GM19397 (cell line): ENCODE measurements at regions not wholly inside any gene's neighbourhood (a gene's known extent, or its start where the extent isn't known, plus 50 kb on each side); places are given as distances from the start of the nearest gene placed in this dataset.
"Not testable (repeated sequence)": the region's sequence is repeated elsewhere in the genome, so short reads cannot be mapped to it uniquely, and the experiment has no call there.

Source experiments
- ATAC-seq: cut with Tn5 transposase; IDR thresholded peaks from one replicate; pipeline ENCODE4 v1.9.1; 2021; ENCODE audit warnings: mild to moderate bottlenecking, moderate library complexity; ENCODE audit not compliant: unreplicated experiment

DNA sequence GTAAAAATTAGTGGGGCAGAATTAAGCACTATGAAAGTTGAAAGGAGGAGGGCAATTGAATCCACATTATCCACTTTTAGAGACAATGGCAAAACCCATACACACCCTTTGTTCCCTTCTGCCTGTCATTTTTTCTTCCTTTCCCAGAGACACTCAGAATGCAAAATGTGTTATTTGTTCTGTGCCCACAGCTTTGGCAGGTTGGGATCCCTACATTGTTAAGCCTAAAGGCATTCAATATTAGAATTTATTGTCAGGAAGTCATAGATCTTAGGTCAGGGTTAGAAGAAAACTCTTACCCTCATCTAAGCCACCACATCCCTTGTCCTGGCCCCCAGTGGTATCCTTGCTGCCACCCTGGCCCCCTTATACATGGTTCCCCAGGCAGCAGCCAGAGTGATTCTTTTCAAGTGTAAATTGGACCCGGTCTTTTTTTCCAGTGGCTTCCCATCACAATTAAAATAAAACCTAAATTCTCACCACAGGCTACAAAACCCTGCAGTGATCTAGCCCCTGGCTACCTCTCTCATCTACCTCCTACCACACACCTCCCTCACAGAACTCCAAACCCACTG lies 470.1 kb upstream of the ATP11B start:
- ATAC-seq: no peak

DNA sequence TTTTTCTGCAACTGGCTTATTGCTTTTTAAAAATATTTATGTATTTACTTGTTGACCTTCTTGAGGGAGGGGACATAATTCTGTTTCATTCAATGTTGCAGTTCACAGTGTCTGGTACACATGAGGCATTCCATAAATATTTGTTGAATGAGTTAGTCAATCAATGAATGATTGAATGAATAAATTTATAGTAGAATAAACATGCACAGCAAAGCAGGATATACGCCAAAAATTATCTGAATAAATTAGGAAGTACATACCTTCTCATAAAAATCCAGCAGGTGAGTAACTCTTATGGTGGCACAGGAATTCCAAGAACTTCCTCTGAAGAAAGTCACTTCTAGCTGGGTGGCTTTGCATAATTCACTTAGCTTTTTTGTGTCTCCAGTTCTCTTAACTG lies 469.4 kb upstream of the ATP11B start:
- no peak for ATAC-seq

GRCh38 chr3:182325213-182325950 lies 467.9 kb upstream of the ATP11B start:
- no peak for ATAC-seq

GRCh38 chr3:182327196-182327681 lies 466.1 kb upstream of the ATP11B start:
- no peak for ATAC-seq

GRCh38 chr3:182330646-182331045 lies 462.7 kb upstream of the ATP11B start:
- no peak for ATAC-seq

DNA sequence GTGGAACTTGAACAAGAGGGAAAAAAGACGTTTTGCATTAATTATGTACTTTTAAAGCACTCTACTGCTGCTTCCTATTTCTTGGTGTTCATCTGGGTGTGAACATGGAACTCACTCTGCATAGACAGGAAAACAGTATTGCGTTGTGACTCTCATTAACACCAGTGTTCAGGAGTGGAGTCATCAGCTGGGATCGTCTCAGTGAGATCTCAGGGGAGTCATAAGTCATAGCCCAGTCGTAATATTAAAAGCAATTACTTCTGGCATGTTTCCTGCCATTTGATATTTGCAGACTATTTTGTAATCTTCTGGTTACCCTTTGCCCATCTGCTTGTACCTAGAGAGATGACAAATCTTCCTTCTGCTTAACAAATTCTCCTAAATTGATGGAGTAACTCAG lies 462.0 kb upstream of the ATP11B start:
- ATAC-seq: no peak

- ATAC-seq: no peak
Observed at GRCh38 chr3:182342252-182342651, 451.1 kb upstream of the ATP11B start.

DNA sequence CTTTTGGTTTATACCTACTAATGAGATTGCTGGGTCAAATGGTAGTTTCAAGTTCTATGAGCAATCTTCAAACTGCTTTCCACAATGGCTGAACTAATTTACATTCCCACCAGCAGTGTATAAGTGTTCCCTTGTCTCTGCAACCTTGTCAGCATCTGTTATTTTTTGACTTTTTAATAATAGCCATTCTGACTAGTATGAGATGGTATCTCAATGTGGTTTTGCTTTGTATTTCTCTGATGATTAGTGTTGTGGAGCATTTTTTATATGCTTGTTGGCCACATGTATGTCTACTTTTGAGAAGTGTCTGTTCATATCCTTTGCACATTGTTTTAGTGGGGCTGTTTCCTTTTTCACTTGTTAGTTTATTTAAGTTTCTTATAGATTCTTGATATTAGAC lies 449.3 kb upstream of the ATP11B start:
- ATAC-seq: not testable (repeated sequence)

DNA sequence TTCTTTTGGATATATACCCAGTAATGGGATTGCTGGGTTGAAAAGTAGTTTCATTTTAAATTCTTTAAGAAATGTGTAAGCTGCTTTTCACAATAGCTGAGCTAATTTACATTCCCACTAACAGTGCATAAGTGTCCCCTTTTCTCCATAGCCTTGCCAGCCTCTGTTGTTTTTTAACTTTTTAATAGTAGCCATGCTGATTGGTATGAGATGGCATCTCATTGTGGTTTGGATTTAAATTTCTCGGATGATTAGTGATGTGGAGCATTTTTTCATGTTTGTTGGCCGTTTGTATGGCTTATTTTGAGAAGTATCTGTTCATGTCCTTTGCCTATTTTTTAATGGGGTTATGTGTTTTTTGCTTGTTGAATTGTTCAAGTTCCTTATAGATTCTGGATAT lies 444.3 kb upstream of the ATP11B start:
- ATAC-seq: no peak

DNA sequence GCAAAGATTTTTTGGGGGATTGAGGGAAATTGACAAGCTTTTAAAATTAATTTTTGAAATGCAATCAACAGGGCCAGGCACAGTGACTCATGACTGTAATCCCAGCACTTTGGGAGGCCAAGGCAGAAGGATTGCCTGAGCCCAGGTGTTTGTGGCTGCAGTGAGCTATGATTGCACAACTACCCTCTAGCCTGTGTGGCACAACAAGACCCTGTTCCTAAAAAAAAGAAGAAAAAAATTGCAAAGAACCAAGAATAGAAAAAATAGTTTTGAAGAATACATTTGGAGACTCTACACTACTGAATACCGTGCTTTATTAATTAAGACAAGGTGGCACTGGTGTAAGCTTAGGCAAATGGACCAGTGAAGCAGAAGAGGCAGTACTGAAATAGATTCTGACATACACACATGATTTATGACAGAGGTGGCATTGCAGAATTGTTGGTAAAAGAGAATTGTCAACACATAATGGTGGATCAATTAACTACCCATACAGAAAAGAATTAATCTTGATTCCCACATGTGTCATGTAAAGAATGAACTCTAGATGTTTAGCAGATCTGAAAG lies 443.3 kb upstream of the ATP11B start:
- ATAC-seq: no peak

DNA sequence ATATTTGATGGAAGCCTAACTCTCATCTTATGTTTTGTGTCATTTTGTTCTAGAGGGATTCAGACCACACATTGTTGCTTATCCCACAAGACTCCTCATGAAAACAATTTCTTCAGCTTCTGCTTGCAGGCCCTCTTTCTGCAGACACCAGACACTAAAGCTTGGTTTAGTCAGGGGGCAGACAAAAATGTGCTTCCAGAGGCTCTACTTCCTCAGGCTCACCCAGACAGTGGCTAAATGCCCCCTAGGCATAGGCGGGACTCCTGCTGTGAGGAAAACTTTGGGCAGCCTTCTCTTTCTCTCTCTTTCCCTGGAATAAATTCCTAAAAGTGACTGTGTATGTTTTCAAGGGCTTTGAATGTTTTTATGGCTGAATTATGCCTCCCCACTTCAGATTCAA lies 435.4 kb upstream of the ATP11B start:
- ATAC-seq: no peak

DNA sequence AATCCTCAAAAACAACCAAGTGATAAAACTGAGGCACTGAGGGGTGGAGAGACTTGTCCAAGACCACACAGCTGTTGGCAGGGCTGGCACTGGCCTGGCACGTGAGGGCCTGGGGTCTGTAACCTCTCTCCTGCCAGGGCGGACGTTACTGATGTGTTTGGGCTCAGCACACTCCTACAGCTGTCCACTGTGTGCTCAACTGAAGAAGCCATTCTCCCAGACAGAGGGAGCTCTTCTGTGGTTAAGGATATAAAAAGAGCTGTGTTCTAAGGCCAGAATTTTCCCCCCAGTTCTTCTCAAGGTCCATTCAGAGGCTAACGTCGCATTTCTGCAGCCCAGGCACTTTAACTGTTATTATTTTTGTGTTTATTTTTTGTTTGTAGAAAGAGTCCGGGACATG lies 429.0 kb upstream of the ATP11B start:
- no peak for ATAC-seq

DNA sequence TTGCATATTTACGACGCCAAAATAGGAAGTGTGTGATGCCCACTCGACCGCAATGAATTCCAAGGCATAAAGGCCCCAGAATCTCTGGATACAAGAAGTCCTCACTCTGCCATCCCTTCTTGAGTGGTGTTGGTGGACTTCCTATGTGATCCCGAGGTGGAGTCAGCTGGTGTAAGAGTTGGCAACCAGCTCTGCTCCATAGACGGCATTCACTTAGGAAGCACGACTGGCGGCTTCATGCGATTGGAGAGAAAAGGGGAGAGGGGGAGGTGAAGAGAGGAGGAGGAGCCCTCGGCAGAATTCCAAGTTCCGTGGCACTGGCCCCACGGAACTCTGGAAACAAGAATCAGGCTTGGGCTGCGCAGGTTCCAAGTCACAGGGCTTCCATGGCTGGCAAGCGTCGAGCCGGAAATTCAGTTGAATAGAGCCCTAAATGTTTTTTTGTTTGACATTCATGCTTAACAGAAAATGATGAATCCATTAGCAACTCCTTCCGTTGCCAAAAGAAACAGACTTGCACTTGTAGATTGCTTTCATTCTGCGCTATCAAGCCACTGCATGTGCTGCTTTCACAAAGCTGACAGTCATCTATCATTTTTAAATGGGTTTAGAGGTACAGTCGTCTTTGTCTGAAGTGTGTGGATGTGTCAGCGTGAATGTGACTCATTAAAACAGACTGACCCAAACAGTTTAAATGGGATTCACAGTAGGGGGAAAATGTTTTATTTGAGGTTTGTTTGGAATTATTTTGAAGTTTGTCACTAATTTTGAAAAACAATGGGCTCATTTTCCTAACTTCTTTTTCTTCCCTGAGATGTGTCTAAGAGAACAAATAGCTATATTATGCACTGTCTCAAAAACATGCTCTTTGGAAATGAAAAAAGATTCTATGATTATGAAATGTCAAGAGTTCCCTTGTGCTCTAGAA lies 428.3 kb upstream of the ATP11B start:
- no peak for ATAC-seq

GRCh38 chr3:182366746-182367145 lies 426.6 kb upstream of the ATP11B start:
- no peak for ATAC-seq

- ATAC-seq: no peak
Observed at GRCh38 chr3:182369861-182370260, 423.4 kb upstream of the ATP11B start.

DNA sequence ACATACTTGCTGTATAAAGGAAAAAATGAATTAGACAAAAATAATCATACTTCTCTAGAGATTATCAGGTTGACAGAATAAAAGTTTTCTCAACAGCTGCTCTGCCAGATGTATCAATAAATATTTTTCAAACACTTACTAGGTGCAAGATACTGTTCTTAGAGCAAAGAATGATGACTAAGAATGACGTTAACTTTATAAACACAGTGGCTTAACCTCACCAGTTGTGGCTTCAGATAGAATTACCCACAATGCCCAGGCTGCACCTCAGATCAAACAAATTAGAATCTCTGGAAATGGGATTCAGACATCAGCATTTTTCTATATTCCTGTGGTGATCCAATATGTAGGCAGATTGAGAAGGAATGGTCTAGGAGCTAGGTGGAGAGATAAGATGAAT lies 422.4 kb upstream of the ATP11B start:
- ATAC-seq: no peak

- no peak for ATAC-seq
Observed at GRCh38 chr3:182375916-182376315, 417.4 kb upstream of the ATP11B start.

- no peak for ATAC-seq
Observed at GRCh38 chr3:182382112-182382857, 411.0 kb upstream of the ATP11B start.

DNA sequence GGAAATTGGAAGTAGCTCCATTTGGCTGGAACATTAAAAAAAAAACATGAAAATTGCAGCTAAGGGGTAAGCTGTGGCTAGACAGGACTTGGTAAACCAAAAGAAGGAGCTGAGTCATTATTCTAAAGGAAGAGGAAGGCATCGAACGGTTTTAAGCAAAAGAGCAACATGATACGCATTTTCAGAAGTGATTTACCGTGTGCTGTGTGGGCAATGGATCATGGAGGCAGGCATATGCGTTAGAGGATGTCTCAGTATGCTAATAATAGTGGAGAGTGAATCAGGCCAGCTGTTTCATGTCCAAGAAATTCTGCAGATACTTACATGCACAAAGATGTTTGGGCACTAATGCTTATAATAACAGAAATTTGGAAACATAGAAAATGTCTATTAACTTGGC lies 409.1 kb upstream of the ATP11B start:
- no peak for ATAC-seq

- no peak for ATAC-seq
Observed at GRCh38 chr3:182385356-182385755, 407.9 kb upstream of the ATP11B start.

DNA sequence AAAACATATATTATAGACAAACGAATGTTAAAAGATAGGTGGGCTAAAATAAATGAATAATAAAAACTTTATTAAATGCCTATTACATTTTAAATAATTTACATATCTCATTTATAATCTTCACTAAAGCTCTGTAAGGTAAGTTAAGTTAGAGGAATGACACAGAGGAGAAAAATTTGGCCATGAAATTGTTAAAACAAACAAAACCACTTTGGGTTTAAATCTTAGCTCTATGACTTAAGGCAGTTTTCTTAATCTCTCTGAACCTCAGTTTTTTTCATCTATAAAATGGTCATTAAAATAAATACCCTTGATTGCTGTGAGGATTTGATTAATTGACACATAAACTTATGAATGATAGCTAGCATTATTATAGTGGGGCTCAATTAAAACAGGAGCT lies 404.8 kb upstream of the ATP11B start:
- ATAC-seq: no peak
